ENCODE measurements at regions not wholly inside any gene's neighbourhood (a gene's known extent, or its start where the extent isn't known, plus 50 kb on each side); places are given as distances from the start of the nearest gene placed in this dataset.

GRCh38 chr13:86000546-86000945 lies 201.3 kb upstream of the SLITRK6 start:
- TF ChIP-seq CTCF (conservative IDR thresholded peaks at IDR 0.05; ENCODE audit: low read length) (no peak), EZH2phosphoT487 (IDR thresholded peaks at IDR 0.05; ENCODE audit: borderline replicate concordance, low read depth, low read length) (no peak)

Measured in OCI-LY7 (cell line).